B cell (primary cell): ENCODE measurements at regions not wholly inside any gene's neighbourhood (a gene's known extent, or its start where the extent isn't known, plus 50 kb on each side); places are given as distances from the start of the nearest gene placed in this dataset.
A peak's percentile ranks its signal among the peaks of the same experiment; 100 is the strongest.

Experiments
- ATAC-seq: fragments of 200-7000 bp; cut with Tn5 transposase; one replicate; pipeline ENCODE4 v1.10.0; 2021; ENCODE audit warnings: low read depth, mild to moderate bottlenecking, moderate number of reproducible peaks, moderate library complexity
- CTCF ChIA-PET: fragments of 350-600 bp; sonication (Branson Sonifier 250); formaldehyde crosslinking; loops from one replicate; lab custom pipeline; 2021; ENCODE audit warnings: antibody characterized with exemption, inconsistent platforms; lab: Charles Lee
- POLR2A ChIA-PET: fragments of 350-600 bp; sonication (Branson Sonifier 250); formaldehyde crosslinking; loops from one replicate; lab custom pipeline; 2021; ENCODE audit warnings: antibody characterized with exemption; lab: Charles Lee
- DNase-seq: peaks from one replicate; pipeline ENCODE4 v3.0.0; 2013
- H2AFZ ChIP-seq: 2 replicates; pipeline ENCODE4 v1.6.1; 2012; ENCODE audit warnings: mild to moderate bottlenecking, low read depth, low read length; ENCODE audit not compliant: insufficient read depth, poor library complexity, severe bottlenecking
- H3K27ac ChIP-seq, 2 donors: 1 replicate in 1 of 2; 2 replicates in 1 of 2; pipeline ENCODE4 v1.5.1; 2012 to 2013; ENCODE audit warnings: low read length in 2 of 2, mild to moderate bottlenecking in 2 of 2, moderate library complexity in 1 of 2
- H3K27me3 ChIP-seq, 4 experiments: fragments of 200-600 bp in 1 of 4; sonication (generic) in 1 of 4; replicated peaks in 1 of 4; 1 replicate in 2 of 4; 2 replicates in 2 of 4; pipeline versions ENCODE4 v1.6.1 to v1.7.0; 2013 to 2016; ENCODE audit warnings: low read length in 3 of 4, mild to moderate bottlenecking in 2 of 4, mixed read lengths in 1 of 4, moderate library complexity in 1 of 4; ENCODE audit not compliant: insufficient read depth in 4 of 4, control insufficient read depth in 3 of 4; ENCODE audit errors: control extremely low read depth in 1 of 4
- H3K36me3 ChIP-seq, 2 experiments: replicated peaks in 1 of 2; 1 replicate in 1 of 2; 2 replicates in 1 of 2; pipeline versions ENCODE4 v1.6.1 to v1.7.1; 2013; ENCODE audit warnings: low read length in 1 of 2; ENCODE audit not compliant: insufficient read depth in 2 of 2, control insufficient read depth in 1 of 2; ENCODE audit errors: control extremely low read depth in 1 of 2, extremely low read depth in 1 of 2
- H3K4me1 ChIP-seq, 2 donors: fragments of 200-600 bp in 1 of 2; sonication (generic) in 1 of 2; 1 replicate in 1 of 2; 2 replicates in 1 of 2; pipeline versions ENCODE4 v1.5.1 to v1.6.1; 2013 to 2017; ENCODE audit warnings: low read length in 2 of 2; ENCODE audit not compliant: control insufficient read depth in 2 of 2, insufficient read depth in 2 of 2
- H3K4me2 ChIP-seq: replicated peaks from 2 replicates; pipeline ENCODE3; 2012; ENCODE audit warnings: mild to moderate bottlenecking, low read depth, low read length; ENCODE audit not compliant: poor library complexity, severe bottlenecking
- H3K4me3 ChIP-seq, 5 experiments: fragments of 200-600 bp in 1 of 5; sonication (generic) in 1 of 5; 1 replicate in 3 of 5; 2 replicates in 2 of 5; pipeline versions ENCODE4 v1.5.1 to v1.7.0; 2011 to 2016; ENCODE audit warnings: low read length in 4 of 5, mild to moderate bottlenecking in 4 of 5, low read depth in 2 of 5, control low read depth in 1 of 5, moderate library complexity in 1 of 5; ENCODE audit not compliant: insufficient read depth in 1 of 5; ENCODE audit errors: control extremely low read depth in 1 of 5, extremely low read depth in 1 of 5
- H3K79me2 ChIP-seq: fragments of 200-600 bp; sonication (generic); one replicate; pipeline ENCODE4 v1.6.0; 2016; ENCODE audit warnings: low read length; ENCODE audit not compliant: control insufficient read depth, insufficient read depth
- H3K9ac ChIP-seq: fragments of 200-600 bp; sonication (generic); 2 replicates; pipeline ENCODE4 v1.6.1; 2017; ENCODE audit warnings: mild to moderate bottlenecking, low read length, moderate library complexity
- H3K9me3 ChIP-seq, 3 donors: one replicate each; pipeline versions ENCODE4 v1.6.1 to v1.7.1; 2013; ENCODE audit warnings: low read length in 2 of 3; ENCODE audit not compliant: control insufficient read depth in 2 of 3, insufficient read depth in 1 of 3; ENCODE audit errors: control extremely low read depth in 1 of 3
- H4K20me1 ChIP-seq: 2 replicates; pipeline ENCODE4 v1.6.0; 2012; ENCODE audit warnings: mild to moderate bottlenecking, low read length; ENCODE audit not compliant: insufficient read depth, control insufficient read depth, poor library complexity, severe bottlenecking
- H3K27ac Mint-ChIP-seq: one replicate; pipeline ENCODE4 v1.8.0; 2021; ENCODE audit warnings: mixed read lengths
- H3K27me3 Mint-ChIP-seq: one replicate; pipeline ENCODE4 v1.8.0; 2021; ENCODE audit warnings: mixed read lengths
- H3K4me1 Mint-ChIP-seq: one replicate; pipeline ENCODE4 v1.8.0; 2021; ENCODE audit warnings: mixed read lengths
- H3K4me3 Mint-ChIP-seq: one replicate; pipeline ENCODE4 v1.8.0; 2021; ENCODE audit warnings: mixed read lengths
- H3K9me3 Mint-ChIP-seq: one replicate; pipeline ENCODE4 v1.8.0; 2022; ENCODE audit warnings: mixed read lengths; ENCODE audit not compliant: insufficient read depth
- CTCF ChIP-seq: fragments of 200-600 bp; IDR thresholded peaks from one replicate; pipeline ENCODE4 v1.8.0; 2022; ENCODE audit warnings: antibody characterized with exemption, mild to moderate bottlenecking
- EZH2 ChIP-seq: IDR thresholded peaks from 2 replicates; pipeline ENCODE4 v1.6.1; 2012; ENCODE audit warnings: borderline replicate concordance, low read depth, mild to moderate bottlenecking, moderate library complexity, low read length; ENCODE audit not compliant: insufficient read depth, poor library complexity, severe bottlenecking
- WGBS: methylation state at CpG from one replicate; pipeline ENCODE4 v1.1.5; 2013; ENCODE audit warnings: missing lambda C conversion rate; ENCODE audit not compliant: insufficient coverage; 5-methylcytosine and 5-hydroxymethylcytosine counted together
- intact Hi-C: fragments of 100-400 bp; cut with micrococcal nuclease; formaldehyde crosslinking; loops from one replicate; pipeline ENCODE4 v1.10.0; 2022

GRCh38 chr3:130276203-130276803 lies 69.2 kb upstream of the COL6A5 start:
- Histone ChIP-seq H3K79me2 (no peaks in the 10 kb centered on the region), H3K4me3 (no peak overlapping the region), H3K36me3 (no peaks in the 10 kb centered on the region), H3K9me3 (no peaks in the 10 kb centered on the region), H3K4me2 (no peak overlapping the region), H3K9ac (no peak overlapping the region), H3K27ac (no peak overlapping the region), H3K4me1 (no peaks in the 10 kb centered on the region), H4K20me1 (no peaks in the 10 kb centered on the region), H2AFZ (no peak overlapping the region), H3K27me3 (peaks cover 0 to 6% (median 2%) of the 10 kb centered on the region in 4 experiments)
- Mint-ChIP-seq H3K27me3 (peaks cover 30% of the 10 kb centered on the region), H3K9me3 (no peaks in the 10 kb centered on the region), H3K27ac (no peak overlapping the region), H3K4me1 (no peaks in the 10 kb centered on the region), H3K4me3 (no peak overlapping the region)
- peak; percentile 64 for TF ChIP-seq CTCF
- TF ChIP-seq EZH2: no peak
- CTCF ChIA-PET: interaction anchor here (0.6 to 0.9 kb wide), 2 partner anchors 10 to 617 kb away, joined by 3 read pairs; partner anchors contain the start of gene ATP2C1
- POLR2A ChIA-PET: no interaction called here
- 28% methylated on average over 6 of the region's 8 CpGs for WGBS
- intact Hi-C loops: no loop called here
- DNase-seq (peak; percentile 17), ATAC-seq (no peak)

GRCh38 chr3:130288670-130289069 lies 56.8 kb upstream of the COL6A5 start:
- Mint-ChIP-seq H3K4me3 (no peak overlapping the region), H3K9me3 (no peaks in the 10 kb centered on the region), H3K27me3 (peaks cover 18% of the 10 kb centered on the region), H3K27ac (no peak overlapping the region), H3K4me1 (no peaks in the 10 kb centered on the region)
- TF ChIP-seq CTCF (no peak), EZH2 (no peak)
- ChIA-PET POLR2A (no interaction called here), CTCF (no interaction called here)
- Histone ChIP-seq H3K79me2 (no peaks in the 10 kb centered on the region), H3K4me3 (no peak overlapping the region), H3K9me3 (peaks cover 0 to 1% (median 0%) of the 10 kb centered on the region in 3 donors), H3K9ac (no peak overlapping the region), H2AFZ (no peak overlapping the region), H3K4me2 (no peak overlapping the region), H3K36me3 (no peaks in the 10 kb centered on the region), H3K4me1 (no peaks in the 10 kb centered on the region), H4K20me1 (no peaks in the 10 kb centered on the region), H3K27me3 (peaks cover 0 to 11% (median 6%) of the 10 kb centered on the region in 4 experiments), H3K27ac (no peak overlapping the region)
- no CpG with 5 or more reads among the region's 1 CpG for WGBS
- DNase-seq: no peak
- intact Hi-C loops: no loop called here
- ATAC-seq: no peak
